ENCODE measurements at regions not wholly inside any gene's neighbourhood (a gene's known extent, or its start where the extent isn't known, plus 50 kb on each side); places are given as distances from the start of the nearest gene placed in this dataset.

DNA sequence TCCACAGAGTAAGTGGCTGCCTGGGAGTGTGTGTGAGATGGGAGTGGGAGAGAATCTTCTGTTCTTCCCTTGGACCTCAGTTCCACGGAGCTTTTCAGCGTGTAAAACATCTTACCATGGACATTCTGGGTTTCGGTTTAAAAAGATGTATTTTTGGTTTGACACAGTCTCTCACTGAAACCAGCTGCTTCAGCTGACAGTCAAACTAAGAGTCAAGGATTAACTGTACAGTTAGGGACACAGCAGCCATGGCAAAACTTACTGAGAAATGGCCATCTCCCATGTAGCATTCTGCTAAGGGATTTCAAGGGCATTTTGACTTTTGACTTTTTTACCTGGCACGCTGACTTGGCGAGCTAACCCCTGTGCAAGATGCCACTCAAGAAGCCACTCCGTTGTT lies 93.8 kb upstream of the IL12B start:
- no peak for DNase-seq

DNA sequence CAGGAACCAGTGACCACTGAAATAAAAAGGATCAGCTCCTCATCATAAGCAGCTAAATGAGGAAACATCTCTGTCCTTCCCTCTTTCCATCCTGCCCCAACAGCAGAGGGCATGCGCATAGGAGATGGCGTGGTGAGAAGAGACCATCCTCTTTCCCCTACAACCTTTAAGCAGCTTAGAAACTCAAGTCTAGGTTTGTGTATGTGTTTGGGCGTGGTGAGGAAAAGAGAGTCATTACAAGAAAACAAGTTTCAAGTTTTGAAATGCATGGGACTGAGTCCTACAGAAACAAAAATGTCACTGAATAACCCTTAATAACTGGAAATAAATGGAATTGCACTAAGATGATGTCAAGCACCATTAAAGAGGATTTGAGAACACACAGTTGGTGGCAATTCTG lies 96.4 kb upstream of the IL12B start:
- no peak for DNase-seq

DNA sequence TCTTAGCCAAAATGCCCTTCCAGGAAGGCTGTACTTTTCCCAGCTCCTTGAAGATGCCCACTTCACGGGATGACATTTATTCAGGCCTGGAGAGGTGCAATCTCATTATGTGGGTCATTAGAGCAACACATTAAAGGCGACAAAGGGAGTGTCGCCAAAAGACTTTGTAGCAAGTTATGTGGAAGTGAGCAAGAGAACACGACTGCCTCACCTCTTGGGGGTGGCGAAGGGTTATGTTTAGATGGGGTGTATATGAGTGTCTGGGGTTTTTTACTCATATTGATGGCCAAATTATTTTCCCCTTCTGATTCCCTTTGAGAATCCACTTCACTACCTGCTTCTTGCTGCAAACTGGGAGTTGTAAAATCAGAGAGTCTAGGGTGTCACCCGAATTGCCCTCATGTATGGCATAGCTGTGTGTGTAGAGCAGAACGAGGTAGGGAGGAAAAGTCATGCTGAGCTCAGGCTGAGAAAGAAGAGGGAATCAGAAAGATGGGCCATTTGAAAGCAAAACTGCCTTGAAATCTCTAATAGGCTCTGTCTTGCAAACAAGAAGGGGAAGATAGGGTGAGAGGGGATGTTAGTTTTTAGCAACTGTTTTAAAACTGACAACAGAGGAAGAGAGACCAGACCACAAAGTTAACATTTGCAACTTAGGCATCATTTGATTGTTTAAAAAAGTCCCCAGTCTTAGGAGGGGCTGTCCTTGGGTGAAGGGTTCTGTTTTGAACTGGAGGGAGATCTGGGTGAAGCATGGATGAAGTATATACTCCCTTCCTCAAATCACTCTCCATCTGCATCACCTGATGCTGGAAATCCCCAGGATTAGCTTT lies 97.1 kb upstream of the IL12B start:
- DNase-seq, result no peak

DNA sequence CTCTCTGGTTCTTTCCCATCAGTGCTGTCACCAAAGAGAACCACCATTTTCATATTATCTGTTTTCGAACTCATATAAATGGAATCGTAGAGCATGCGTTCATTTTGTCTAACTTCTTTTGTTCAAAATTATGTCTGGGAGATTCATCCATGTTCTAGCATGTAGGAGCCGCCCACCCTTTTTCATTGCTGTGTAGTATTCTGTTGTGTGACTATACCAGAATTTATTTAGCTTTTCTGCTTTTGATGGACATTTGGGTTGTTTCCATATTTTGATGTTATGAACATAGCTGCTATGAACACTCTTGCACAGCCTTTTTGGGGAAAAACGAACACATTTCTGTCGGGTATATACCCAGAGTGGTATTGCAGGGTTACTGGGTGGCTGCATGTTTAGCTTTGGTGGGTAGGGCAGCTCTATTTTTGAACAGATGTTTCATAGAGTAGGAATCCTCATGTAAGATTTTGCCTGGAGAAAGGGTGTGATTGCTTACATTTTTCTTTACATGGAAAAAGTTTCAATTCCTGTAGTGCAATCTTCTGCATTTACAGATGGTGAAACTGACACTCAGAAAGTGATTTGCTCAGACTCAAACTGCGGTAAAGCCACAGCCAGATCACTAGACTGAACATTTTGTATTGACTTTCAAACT lies 100.2 kb upstream of the IL12B start:
- no peak for DNase-seq

DNA sequence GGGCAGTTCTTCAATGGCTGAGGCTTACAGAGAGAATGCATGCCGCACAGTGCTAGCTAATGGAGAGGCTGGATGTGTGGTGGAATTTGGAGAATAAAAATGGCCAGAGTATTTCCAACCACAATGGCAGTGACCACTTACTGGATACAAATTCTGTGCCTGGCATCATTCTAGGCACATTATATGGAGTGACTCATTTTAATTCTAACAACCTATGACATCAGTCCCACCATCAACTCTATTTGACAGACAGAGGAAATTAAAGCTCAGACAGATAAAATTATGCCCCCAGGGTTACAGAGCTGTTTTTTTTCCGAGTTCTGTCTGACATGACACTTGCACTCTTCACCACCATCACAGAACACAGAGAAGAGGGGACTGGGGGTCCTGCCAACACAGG lies 105.6 kb upstream of the IL12B start:
- DNase-seq, result no peak

DNA sequence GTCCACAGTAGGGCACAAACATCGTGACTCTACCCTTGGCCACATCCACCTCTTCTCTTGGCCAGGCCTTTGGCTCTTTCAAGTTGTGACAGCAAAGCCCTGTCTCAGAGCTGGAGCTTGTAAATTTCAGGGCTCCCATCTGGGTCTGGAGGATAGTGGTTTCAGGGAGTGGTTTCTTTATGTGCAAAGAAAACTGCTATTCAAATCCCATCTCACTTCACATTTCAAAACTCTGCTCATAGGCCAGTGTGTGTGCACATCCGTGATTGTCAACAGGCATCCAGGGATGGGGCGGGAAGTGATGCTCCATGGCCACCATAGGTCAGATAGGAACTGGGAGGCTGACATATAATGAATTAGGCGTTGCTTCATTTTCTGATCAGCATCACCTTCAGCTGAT lies 107.8 kb upstream of the IL12B start:
- no peak for DNase-seq

DNA sequence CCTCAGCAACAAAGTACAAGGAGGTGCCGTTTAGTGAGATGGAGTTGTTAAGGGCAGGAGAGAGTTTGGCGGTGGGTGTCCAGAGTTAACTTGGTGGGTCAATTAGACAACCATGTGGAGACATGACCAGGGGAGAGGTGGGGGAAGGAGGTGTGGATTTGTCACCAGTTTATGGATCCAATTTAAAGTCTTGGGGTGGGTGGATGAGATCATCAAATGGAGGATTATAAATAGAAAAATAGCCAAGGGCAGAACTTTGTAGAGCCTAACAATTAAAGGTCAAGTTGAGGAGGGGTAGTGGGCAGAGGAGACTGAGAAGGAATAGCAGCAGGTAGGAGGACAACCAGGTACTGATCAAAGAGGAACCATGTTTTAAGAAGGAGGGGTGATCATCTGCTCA lies 108.7 kb upstream of the IL12B start:
- no peak for DNase-seq

DNA sequence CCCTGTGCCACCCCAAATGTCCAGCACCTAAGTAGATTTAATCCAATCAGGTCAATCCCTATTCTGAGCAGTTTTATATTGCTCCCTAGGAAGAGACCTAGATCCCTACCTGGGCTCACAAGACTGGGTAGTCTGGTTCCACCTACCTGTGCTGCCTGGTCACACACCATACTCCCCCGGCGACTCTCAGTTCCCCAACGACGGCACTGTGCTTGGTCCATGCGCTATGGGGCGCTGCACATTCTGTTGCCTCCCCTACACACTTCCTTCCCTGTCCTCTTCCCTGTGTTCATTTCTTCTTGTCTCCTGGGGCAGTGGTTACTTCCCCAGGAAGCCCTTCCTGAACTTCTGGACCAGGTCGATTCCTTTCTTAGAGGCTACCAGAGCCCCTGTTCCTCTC lies 109.9 kb upstream of the IL12B start:
- no peak for DNase-seq

DNA sequence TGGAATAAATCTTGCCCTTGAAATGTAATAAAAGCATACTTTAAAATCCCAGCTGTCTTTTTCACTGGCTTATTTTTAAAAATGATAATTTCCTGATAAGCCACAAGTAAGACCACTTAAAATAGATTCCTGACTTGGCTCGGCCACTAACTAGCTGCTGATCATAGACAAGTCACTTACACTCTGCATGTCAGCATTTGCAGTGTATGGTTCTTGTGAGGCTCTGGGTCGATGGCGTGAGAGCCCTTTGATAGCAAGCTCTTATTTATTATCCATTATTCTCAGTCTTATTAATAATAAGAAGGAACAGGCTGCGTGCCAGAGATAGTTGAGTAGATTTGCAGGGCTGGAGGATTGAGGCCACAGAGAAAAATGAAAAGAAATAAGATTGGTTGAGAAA lies 110.7 kb upstream of the IL12B start:
- DNase-seq, result no peak

DNA sequence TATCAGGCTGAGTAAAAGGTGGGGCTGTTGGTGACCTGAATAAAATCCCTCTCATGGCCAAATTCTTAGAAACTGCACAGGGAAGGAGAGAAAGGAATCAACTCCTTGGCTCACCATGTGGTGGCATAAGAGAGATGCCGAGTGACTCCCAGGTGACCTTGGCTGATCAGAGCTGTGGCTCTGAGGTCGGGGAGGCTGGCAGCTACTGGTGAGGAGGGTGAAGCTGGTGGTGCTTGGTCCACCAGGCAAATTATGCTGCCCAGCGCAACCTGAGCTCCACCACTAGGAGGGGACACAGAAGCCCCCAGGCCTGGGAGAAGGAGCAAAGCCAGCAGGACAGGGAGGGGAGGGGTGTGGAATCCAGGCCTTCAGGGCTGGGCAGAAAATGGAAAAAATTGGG lies 111.2 kb upstream of the IL12B start:
- no peak for DNase-seq

DNA sequence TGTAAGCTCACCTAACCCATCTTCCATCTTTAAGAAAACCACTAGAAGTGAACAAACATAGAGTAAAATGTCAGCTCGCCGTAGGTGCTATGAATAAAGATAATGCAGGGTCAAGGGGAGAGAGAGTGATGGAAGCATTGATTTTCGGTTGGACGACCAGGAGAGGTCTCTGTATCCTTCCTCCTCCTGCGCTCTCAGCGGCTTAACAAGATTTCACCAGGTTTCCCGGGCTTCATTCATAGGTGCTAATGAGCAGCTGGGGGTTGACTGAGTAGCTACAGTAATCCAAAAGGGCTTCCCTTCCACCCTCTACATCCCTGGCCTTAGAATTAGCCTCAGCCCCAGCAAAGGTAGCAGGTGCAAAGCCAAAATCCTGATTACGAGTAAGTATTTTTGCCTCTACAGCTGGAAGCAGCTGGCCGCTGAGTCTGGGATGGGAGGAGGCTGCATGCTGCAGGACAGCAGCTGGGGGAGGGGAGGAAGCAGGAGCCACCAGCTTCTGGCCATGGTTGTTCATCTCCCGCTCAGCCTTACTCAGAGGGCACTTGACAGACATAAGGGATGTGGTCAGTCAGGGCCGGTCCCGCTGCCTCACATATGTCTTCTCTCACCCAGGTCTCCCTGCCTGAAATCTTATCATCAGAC lies 112.0 kb upstream of the IL12B start:
- DNase-seq, result no peak

DNA sequence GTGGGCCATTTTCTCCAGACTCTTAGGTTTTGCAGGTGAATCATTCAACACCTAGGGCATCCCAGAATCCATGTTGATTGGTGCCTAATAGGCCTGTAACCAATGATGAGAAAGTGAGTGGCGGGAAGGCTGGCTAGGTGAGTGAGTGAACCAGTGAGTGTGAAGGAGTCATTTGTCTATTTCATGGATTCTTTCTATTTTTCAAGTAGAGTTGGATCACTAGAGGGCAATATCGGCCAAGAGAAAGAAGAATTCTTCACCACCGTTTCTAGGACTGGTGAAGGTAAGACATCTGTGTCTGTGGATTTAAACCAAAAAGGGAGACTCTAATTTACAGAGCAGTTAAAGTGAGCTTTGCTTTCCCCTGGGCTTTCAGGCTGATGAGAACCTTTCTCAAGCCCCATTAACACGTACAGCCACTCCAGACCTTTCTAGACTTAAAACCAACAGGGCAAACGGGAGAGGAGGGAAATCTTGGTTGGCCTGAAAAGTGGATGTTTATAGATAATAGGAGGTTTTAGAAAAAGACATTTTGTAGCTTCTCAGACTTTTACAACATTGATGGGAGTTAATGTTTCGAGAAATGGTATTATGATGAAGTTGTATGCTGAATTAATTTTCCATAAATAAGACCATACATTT lies 114.3 kb upstream of the IL12B start:
- peak; percentile 70 for DNase-seq

DNA sequence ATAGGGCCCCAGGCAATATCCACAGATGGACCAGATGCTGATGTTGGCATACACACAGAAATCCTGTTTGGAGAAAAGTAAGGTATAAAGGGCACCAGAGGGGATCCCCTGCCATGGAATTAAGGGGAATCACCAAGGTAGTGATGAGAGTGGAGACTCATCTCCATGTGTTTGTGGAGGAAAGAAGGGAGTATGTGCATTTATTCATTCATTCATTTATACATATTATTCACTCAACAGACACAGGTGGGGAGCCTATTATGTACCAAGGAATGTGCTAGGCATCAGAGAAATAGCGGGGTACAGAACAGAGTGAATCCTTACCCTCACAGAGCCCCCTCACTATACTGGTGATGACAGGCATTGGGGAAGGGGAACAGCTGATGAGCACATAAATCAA lies 116.8 kb upstream of the IL12B start:
- DNase-seq, result no peak

DNA sequence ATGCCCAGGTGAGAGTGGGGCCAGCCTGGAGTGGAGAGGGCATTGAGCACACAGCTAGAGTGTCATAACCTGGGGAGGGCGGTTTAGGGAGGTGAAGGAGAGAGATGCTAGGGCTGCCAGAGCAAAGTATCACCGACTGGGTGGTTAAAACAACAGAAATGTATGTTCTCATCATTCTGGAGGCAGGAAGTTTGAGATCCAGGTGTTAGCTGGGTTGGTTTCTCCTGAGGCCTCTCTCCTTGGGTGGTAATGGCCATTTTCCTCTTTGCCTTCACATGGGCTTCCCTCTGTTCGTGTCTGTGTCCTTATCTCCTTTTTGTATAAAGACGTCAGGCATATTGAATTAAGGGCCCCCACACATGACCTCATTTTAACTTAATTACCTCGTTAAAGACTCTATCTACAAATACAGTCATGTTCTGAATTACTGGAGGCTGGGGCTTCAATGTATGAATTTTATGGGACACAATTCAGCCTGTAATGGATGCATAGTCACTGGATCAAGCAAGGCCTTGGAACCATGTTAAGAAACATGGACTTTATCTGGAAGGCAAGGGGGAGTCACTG lies 118.6 kb upstream of the IL12B start:
- no peak for DNase-seq

DNA sequence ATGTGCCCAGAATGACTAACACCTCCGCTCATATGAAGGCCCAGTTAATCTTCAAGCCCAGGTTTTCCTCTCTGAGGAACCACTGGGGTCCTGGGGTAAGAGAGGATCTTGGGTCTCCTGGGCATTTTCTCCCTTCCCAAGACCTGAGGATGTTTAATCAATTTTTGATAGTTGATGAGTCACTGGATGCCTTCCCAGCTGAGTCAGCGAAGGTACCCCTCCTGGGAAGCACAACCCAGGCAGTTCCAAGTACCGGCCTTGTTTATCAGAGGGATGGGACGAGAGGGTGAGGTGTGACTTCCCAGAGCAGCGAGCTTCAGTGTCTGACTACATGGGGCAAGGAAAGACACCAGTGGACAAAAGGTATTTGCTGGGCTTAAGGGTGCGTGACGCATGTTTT lies 119.6 kb upstream of the IL12B start:
- peak; percentile 63 for DNase-seq

DNA sequence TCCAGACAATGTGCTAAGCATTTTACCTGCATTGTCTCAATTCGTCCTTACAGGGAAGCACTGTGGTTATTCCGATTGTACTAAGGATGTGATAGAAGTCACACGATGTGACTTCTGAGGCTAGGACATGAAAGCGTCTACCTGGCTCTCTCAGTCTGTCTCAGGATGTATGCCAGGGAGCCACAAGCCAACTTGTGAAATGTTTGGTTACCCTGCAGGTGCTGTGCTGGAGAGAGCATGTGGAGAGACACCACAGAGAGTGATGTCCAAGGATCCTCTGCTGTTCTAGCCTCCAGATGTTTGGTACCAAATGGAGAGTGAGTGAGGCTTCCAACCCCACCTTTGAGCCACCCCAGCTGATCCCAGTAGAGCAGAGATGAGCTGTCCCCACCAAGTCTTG lies 120.1 kb upstream of the IL12B start:
- no peak for DNase-seq

DNA sequence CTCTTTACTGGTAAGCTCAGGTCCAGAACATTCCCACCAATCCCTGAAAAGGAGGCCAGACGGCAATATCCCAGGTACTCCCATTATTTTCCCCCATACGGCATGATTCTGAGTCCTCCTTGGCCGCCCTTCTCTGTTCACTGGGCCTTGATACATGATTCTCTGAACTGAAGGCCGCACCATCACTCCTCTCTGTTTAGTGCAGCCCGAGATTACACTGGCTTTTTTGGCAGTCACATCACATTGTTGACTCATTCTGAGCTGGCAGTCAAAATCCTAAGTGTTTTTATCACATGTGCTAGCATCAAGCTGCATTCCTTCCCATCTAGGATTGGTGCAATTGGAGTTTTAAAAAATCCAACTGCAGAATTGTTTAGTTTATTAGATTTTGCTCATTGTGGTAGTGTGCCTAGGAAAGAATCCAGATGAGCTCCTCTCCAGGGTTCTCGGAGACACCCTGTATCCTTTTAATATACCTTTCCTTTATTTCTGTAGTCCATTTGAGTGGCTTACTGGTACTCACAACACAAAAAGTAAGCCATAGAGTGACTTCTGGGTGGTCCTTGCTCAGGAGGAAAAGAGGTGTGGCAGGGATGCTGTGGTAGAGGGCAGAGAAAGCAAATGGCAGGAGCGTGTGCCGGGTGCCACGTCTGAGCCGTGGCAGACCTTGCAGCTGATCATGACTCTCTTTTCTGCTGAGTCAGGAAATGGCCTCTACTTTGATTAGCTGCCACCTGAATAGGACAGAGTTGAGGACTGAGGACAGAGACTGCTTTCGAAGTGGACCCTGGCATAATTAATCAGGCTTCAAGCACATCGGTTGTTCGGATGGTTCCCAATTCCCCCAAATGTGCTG lies 121.1 kb upstream of the IL12B start:
- peak; percentile 97 for DNase-seq

DNA sequence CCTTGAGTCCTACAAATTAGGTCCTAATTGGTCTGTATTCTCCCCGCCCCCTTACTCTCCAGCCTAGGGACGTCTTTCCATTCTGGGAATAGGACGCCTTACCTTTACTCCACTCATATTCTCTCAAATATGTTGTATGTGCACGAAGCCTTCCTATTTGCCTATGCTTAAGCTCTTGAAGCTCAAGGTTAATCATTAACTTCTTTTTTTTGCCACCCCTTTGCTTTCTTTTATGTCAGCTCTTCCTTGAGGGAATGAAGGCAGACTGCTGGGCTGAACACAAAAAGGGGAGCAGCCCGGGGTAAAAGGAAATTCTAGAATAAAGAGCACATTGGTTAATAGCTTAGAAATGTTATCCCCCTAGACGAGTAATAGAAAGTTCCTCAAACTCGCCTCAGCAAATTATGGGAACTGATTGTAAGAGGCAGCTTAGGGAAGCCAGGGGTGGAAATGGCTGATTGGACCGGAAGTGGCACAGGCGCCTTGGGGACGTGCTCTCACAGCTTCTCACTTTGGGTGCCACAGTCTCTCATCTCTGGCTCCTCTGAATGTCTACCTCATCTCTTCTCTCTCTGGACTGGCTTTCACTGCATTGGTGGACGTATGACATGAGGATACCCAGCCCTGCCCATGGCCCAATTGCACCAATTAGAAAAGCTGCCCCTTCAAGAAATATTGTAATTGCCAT lies 122.3 kb upstream of the IL12B start:
- DNase-seq, result no peak

DNA sequence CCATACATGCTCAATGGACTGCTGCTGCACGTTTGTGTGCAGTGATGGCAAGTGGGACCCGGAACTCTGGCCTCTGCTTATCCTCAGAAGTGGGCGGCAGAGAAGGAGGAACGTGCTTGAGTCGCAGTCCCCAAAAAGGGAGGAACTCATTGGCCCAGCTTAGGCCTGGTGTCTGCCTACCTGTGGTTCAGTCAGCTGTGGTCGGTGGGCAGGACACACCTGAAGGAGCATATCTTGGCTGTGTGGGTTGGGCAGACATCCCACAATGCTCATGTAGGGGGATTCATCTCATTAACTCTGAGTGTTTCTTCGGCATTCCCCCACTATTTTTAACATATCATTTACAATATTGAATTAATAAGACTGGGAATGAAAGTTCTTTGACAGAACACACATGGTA lies 122.9 kb upstream of the IL12B start:
- DNase-seq, result no peak

DNA sequence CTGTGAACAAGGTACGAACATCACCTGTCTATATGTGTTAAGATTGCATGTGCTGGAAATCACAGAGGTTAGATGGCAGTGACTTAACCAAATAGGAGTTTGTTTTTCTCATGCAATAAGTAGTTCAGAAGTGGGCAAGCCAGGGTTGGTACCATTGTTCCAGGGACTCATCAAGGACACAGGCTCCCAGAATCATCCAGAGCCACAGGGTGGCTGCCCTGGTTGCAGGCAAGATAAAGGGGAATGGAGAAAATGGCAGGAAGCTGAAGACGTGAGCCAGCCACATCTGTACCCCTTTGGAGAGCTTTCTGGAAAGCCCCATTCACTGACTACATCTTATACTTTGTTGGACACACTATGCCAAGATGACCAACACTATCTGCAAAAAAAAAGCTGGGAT lies 126.0 kb upstream of the IL12B start:
- DNase-seq, result no peak

DNA sequence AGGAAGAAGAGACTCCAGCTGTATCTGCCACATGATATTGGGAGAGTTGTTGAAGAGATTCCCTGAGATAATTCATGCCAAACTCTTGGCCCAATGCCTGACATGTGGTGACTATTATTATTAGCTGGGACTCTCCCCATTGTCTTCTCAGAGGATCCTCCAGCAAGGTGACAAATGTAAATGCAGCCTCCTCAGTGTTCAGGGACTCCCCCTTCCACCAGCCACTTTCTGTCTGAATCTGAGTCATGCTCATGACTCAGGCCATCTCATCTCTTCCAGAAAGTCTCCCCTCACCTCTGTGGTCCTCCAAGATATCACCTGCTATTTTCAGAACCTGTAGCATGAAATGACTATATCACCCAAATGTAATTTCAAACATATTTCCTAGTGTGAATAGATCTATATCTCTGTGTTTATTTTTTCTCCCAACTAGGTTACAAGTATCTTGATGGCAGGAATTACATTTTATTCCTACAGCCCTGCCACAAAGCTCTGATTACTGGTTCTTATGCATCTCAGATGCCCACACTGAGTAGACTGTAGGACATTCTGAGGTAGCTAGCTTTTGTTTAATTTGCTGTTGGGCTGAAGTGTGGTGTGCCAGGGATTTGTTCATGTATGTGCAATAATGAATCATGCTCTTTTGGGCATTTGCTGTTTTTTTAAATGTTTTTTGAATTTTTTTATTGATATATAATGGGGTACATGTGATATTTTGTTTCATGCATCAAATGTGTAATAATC lies 126.6 kb upstream of the IL12B start:
- peak; percentile 72 for DNase-seq
